Liver (tissue), 8 donors: ENCODE measurements at regions not wholly inside any gene's neighbourhood (a gene's known extent, or its start where the extent isn't known, plus 50 kb on each side); places are given as distances from the start of the nearest gene placed in this dataset.

Source experiments
- DNase-seq: peaks from one replicate; pipeline ENCODE4 v3.0.0-alpha.2; 2017; ENCODE audit warnings: low spot score
- H3K27ac ChIP-seq, 2 donors: one replicate each; pipeline ENCODE4 v1.7.0; 2013; ENCODE audit warnings: inconsistent platforms in 2 of 2, low read length in 2 of 2, control low read depth in 1 of 2, low read depth in 1 of 2, mild to moderate bottlenecking in 1 of 2
- H3K27me3 ChIP-seq, 4 donors: one replicate each; pipeline versions ENCODE4 v1.6.1 to v1.7.0; 2013; ENCODE audit warnings: low read length in 3 of 4, inconsistent platforms in 1 of 4, mild to moderate bottlenecking in 1 of 4, moderate library complexity in 1 of 4; ENCODE audit not compliant: control insufficient read depth in 4 of 4, insufficient read depth in 4 of 4
- H3K36me3 ChIP-seq, 4 donors: one replicate each; pipeline versions ENCODE4 v1.6.1 to v1.7.0; 2013; ENCODE audit warnings: low read length in 3 of 4, mild to moderate bottlenecking in 3 of 4, low read depth in 1 of 4, moderate library complexity in 1 of 4; ENCODE audit not compliant: control insufficient read depth in 4 of 4, insufficient read depth in 3 of 4
- H3K4me1 ChIP-seq, 4 donors: one replicate each; pipeline versions ENCODE4 v1.6.1 to v1.7.0; 2013; ENCODE audit warnings: low read length in 3 of 4, mild to moderate bottlenecking in 3 of 4, moderate library complexity in 1 of 4; ENCODE audit not compliant: control insufficient read depth in 4 of 4, insufficient read depth in 4 of 4
- H3K4me3 ChIP-seq, 3 donors: one replicate each; pipeline versions ENCODE4 v1.6.1 to v1.7.0; 2013; ENCODE audit warnings: low read length in 3 of 3, control low read depth in 1 of 3, low read depth in 1 of 3, mild to moderate bottlenecking in 1 of 3
- H3K9ac ChIP-seq, 2 donors: one replicate each; pipeline ENCODE4 v1.7.0; 2013; ENCODE audit warnings: low read length in 2 of 2, mild to moderate bottlenecking in 2 of 2, moderate library complexity in 2 of 2, control low read depth in 1 of 2, low read depth in 1 of 2
- H3K9me3 ChIP-seq, 4 donors: one replicate each; pipeline versions ENCODE4 v1.6.1 to v1.7.0; 2013; ENCODE audit warnings: low read length in 3 of 4; ENCODE audit not compliant: control insufficient read depth in 4 of 4
- EGR1 ChIP-seq, 2 donors: IDR thresholded peaks; 2 replicates each; pipeline ENCODE4 v1.6.1; 2016 to 2018; ENCODE audit warnings: antibody characterized with exemption in 2 of 2, low read depth in 2 of 2
- FOXA1 ChIP-seq: IDR thresholded peaks from 2 replicates; pipeline ENCODE4 v1.6.1; 2016; ENCODE audit warnings: antibody characterized with exemption
- FOXA2 ChIP-seq: IDR thresholded peaks from 2 replicates; pipeline ENCODE4 v1.6.1; 2016; ENCODE audit warnings: antibody characterized with exemption
- GABPA ChIP-seq, 2 donors: IDR thresholded peaks in 1 of 2; conservative IDR thresholded peaks in 1 of 2; 2 replicates each; pipeline ENCODE4 v1.6.1; 2016; ENCODE audit warnings: antibody characterized with exemption in 2 of 2, mild to moderate bottlenecking in 1 of 2, moderate library complexity in 1 of 2
- HNF4A ChIP-seq, 2 donors: conservative IDR thresholded peaks; 2 replicates each; pipeline ENCODE4 v1.6.1; 2016; ENCODE audit warnings: antibody characterized with exemption in 2 of 2, mild to moderate bottlenecking in 2 of 2
- HNF4G ChIP-seq: IDR thresholded peaks from 2 replicates; pipeline ENCODE4 v1.6.1; 2016; ENCODE audit warnings: antibody characterized with exemption
- JUND ChIP-seq, 2 donors: IDR thresholded peaks; 2 replicates each; pipeline ENCODE4 v1.6.1; 2016; ENCODE audit warnings: antibody characterized with exemption in 2 of 2
- NR2F2 ChIP-seq: IDR thresholded peaks from 2 replicates; pipeline ENCODE4 v1.6.1; 2016; ENCODE audit warnings: antibody characterized with exemption
- RAD21 ChIP-seq, 2 donors: IDR thresholded peaks; 2 replicates each; pipeline ENCODE4 v1.6.1; 2016; ENCODE audit warnings: antibody characterized with exemption in 2 of 2, mild to moderate bottlenecking in 2 of 2
- REST ChIP-seq: IDR thresholded peaks from 2 replicates; pipeline ENCODE4 v1.6.1; 2016; ENCODE audit warnings: antibody characterized with exemption, mild to moderate bottlenecking
- RXRA ChIP-seq, 2 donors: IDR thresholded peaks; 2 replicates each; pipeline ENCODE4 v1.6.1; 2017 to 2018; ENCODE audit warnings: antibody characterized with exemption in 2 of 2, mild to moderate bottlenecking in 1 of 2
- SP1 ChIP-seq: IDR thresholded peaks from 2 replicates; pipeline ENCODE4 v1.6.1; 2018; ENCODE audit warnings: antibody characterized with exemption, mild to moderate bottlenecking
- TAF1 ChIP-seq: conservative IDR thresholded peaks from 2 replicates; pipeline ENCODE4 v1.6.1; 2016; ENCODE audit warnings: antibody characterized with exemption, mild to moderate bottlenecking
- YY1 ChIP-seq: IDR thresholded peaks from 2 replicates; pipeline ENCODE4 v1.6.1; 2016; ENCODE audit warnings: antibody characterized with exemption, mild to moderate bottlenecking
- WGBS: extraction: QIAGEN DNeasy Blood & Tissue Kit; methylation state at CpG from one replicate; pipeline ENCODE4 v1.1.7; 2013; 5-methylcytosine and 5-hydroxymethylcytosine counted together
- TF ChIP-seq, protein P1 (sequence below): IDR thresholded peaks from 2 replicates; pipeline ENCODE4 v1.6.1; 2016; ENCODE audit warnings: antibody characterized with exemption
- TF ChIP-seq, protein P2 (sequence below): fragments of 150-350 bp; IDR thresholded peaks from 2 replicates; pipeline ENCODE4 v1.5.1; 2017; ENCODE audit warnings: improper control_type of control experiment, low read depth, low read length; ENCODE audit not compliant: missing input control
- TF ChIP-seq, protein P3 (sequence below): IDR thresholded peaks from 2 replicates; pipeline ENCODE4 v1.6.1; 2016; ENCODE audit warnings: antibody characterized with exemption
- TF ChIP-seq, protein P4 (sequence below): IDR thresholded peaks from 2 replicates; pipeline ENCODE4 v1.6.1; 2016; ENCODE audit warnings: antibody characterized with exemption
- donor health status: healthy.
- donor health status: healthy.
- donor health status: healthy.
- donor health status: healthy.
- donor health status: healthy.

DNA sequence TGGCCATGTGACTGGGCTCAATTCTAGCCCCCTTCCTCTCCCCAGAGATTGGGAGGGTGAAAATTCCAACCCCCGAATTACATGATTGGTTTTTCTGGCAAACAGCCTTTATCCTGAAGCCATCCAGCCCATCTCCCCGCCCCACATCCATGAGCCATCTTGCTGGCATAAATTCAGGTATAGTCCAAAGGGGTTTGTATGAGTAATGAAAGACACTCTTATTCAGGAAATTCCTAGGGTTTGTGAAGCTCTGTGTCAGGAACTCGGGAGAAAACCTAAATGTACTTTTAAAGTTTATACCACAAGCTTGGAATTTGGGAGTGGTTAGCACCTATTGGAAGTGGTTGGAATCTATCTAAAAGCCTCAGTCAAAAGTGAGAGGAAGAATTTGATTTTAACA lies 80.6 kb upstream of the SIMC1 start:
- no peak for DNase-seq
- TF ChIP-seq EGR1 (IDR thresholded peaks at IDR 0.05; ENCODE audit: low read depth in 2 of 2) (no peak), JUND (IDR thresholded peaks at IDR 0.05) (no peak)
- Histone ChIP-seq H3K27ac (no peak overlapping the region), H3K9ac (no peak overlapping the region), H3K36me3 (no peaks in the 10 kb centered on the region), H3K4me1 (no peaks in the 10 kb centered on the region), H3K4me3 (no peak overlapping the region), H3K27me3 (no peaks in the 10 kb centered on the region), H3K9me3 (no peaks in the 10 kb centered on the region)
- WGBS = 85% methylated on average over 3 of the region's 3 CpGs

DNA sequence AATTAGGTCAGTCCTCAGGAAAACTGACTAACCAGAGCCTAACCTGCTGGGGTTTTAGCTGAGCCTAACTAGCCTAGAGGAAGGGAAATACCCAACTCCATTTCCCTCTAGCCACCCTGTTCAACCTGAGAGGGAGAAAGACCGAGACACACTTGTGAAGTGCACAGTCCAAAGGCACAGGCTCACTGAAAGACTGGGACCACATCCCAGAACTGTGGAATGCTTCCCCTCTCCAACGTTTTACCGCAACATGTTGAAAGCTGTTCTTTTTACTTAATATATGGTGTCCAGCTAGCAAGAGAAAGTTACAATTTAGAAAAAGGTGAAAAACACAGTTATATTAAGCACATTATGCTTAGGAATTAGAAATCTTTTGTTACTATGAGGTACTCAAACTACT lies 76.8 kb upstream of the SIMC1 start:
- 73% methylated on average over 3 of the region's 3 CpGs for WGBS
- Histone ChIP-seq H3K4me3 (no peak overlapping the region), H3K9ac (no peak overlapping the region), H3K4me1 (peaks cover 0 to 4% (median 0%) of the 10 kb centered on the region in 4 donors), H3K27ac (no peak overlapping the region), H3K36me3 (no peaks in the 10 kb centered on the region), H3K9me3 (no peaks in the 10 kb centered on the region), H3K27me3 (no peaks in the 10 kb centered on the region)
- TF ChIP-seq JUND (IDR thresholded peaks at IDR 0.05) (no peak), HNF4G (no peak), HNF4A (conservative IDR thresholded peaks at IDR 0.05) (no peak), REST (no peak), RAD21 (IDR thresholded peaks at IDR 0.05) (no peak), TAF1 (no peak), RXRA (IDR thresholded peaks at IDR 0.05) (no peak), SP1 (no peak), GABPA (IDR thresholded peaks at IDR 0.05 in 1 of 2, conservative IDR thresholded peaks at IDR 0.05 in 1 of 2) (no peak), FOXA1 (no peak), NR2F2 (no peak), EGR1 (IDR thresholded peaks at IDR 0.05; ENCODE audit: low read depth in 2 of 2) (no peak), FOXA2 (no peak), YY1 (no peak)
- TF ChIP-seq, protein P1, sequence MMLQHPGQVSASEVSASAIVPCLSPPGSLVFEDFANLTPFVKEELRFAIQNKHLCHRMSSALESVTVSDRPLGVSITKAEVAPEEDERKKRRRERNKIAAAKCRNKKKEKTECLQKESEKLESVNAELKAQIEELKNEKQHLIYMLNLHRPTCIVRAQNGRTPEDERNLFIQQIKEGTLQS = no peak
- TF ChIP-seq, protein P2, sequence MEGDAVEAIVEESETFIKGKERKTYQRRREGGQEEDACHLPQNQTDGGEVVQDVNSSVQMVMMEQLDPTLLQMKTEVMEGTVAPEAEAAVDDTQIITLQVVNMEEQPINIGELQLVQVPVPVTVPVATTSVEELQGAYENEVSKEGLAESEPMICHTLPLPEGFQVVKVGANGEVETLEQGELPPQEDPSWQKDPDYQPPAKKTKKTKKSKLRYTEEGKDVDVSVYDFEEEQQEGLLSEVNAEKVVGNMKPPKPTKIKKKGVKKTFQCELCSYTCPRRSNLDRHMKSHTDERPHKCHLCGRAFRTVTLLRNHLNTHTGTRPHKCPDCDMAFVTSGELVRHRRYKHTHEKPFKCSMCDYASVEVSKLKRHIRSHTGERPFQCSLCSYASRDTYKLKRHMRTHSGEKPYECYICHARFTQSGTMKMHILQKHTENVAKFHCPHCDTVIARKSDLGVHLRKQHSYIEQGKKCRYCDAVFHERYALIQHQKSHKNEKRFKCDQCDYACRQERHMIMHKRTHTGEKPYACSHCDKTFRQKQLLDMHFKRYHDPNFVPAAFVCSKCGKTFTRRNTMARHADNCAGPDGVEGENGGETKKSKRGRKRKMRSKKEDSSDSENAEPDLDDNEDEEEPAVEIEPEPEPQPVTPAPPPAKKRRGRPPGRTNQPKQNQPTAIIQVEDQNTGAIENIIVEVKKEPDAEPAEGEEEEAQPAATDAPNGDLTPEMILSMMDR = no peak
- TF ChIP-seq, protein P3, sequence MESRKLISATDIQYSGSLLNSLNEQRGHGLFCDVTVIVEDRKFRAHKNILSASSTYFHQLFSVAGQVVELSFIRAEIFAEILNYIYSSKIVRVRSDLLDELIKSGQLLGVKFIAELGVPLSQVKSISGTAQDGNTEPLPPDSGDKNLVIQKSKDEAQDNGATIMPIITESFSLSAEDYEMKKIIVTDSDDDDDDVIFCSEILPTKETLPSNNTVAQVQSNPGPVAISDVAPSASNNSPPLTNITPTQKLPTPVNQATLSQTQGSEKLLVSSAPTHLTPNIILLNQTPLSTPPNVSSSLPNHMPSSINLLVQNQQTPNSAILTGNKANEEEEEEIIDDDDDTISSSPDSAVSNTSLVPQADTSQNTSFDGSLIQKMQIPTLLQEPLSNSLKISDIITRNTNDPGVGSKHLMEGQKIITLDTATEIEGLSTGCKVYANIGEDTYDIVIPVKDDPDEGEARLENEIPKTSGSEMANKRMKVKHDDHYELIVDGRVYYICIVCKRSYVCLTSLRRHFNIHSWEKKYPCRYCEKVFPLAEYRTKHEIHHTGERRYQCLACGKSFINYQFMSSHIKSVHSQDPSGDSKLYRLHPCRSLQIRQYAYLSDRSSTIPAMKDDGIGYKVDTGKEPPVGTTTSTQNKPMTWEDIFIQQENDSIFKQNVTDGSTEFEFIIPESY = no peak
- TF ChIP-seq, protein P4, sequence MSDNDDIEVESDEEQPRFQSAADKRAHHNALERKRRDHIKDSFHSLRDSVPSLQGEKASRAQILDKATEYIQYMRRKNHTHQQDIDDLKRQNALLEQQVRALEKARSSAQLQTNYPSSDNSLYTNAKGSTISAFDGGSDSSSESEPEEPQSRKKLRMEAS = no peak
- no peak for DNase-seq
